ENCODE measurements at regions not wholly inside any gene's neighbourhood (a gene's known extent, or its start where the extent isn't known, plus 50 kb on each side); places are given as distances from the start of the nearest gene placed in this dataset.
A peak's percentile ranks its signal among the peaks of the same experiment; 100 is the strongest.

GRCh38 chr10:117697402-117697801 is 154.9 kb downstream of the EMX2 start:
- DNase-seq (ENCODE audit: low read depth): no peak
- H3K4me3 ChIP-seq (ENCODE audit: low read depth, low read length): no peak overlapping the region
- TF ChIP-seq CTCF (IDR thresholded peaks at IDR 0.05; ENCODE audit: control insufficient read depth, extremely low read depth, insufficient read depth): no peak

- DNase-seq (ENCODE audit: low read depth): no peak
- no peak overlapping the region for H3K4me3 ChIP-seq (ENCODE audit: low read depth, low read length)
- TF ChIP-seq CTCF (IDR thresholded peaks at IDR 0.05; ENCODE audit: control insufficient read depth, extremely low read depth, insufficient read depth): no peak
Measured at GRCh38 chr10:117698809-117699208, 156.3 kb downstream of the EMX2 start.

GRCh38 chr10:117699436-117700075 is 157.0 kb downstream of the EMX2 start:
- no peak for DNase-seq (ENCODE audit: low read depth)
- no peak for TF ChIP-seq CTCF (IDR thresholded peaks at IDR 0.05; ENCODE audit: control insufficient read depth, extremely low read depth, insufficient read depth)
- H3K4me3 ChIP-seq (ENCODE audit: low read depth, low read length): no peak overlapping the region

GRCh38 chr10:117710181-117710798 is 167.7 kb downstream of the EMX2 start:
- no peak overlapping the region for H3K4me3 ChIP-seq (ENCODE audit: low read depth, low read length)
- TF ChIP-seq CTCF (IDR thresholded peaks at IDR 0.05; ENCODE audit: control insufficient read depth, extremely low read depth, insufficient read depth): no peak
- no peak for DNase-seq (ENCODE audit: low read depth)

GRCh38 chr10:117716889-117717288 is 174.3 kb downstream of the EMX2 start:
- no peak overlapping the region for H3K4me3 ChIP-seq (ENCODE audit: low read depth, low read length)
- no peak for TF ChIP-seq CTCF (IDR thresholded peaks at IDR 0.05; ENCODE audit: control insufficient read depth, extremely low read depth, insufficient read depth)
- DNase-seq (ENCODE audit: low read depth): no peak

GRCh38 chr10:117718986-117719920 is 176.7 kb downstream of the EMX2 start:
- peak; percentile 15 for DNase-seq (ENCODE audit: low read depth)
- TF ChIP-seq CTCF (IDR thresholded peaks at IDR 0.05; ENCODE audit: control insufficient read depth, extremely low read depth, insufficient read depth): no peak
- no peak overlapping the region for H3K4me3 ChIP-seq (ENCODE audit: low read depth, low read length)
